ENCODE measurements at regions not wholly inside any gene's neighbourhood (a gene's known extent, or its start where the extent isn't known, plus 50 kb on each side); places are given as distances from the start of the nearest gene placed in this dataset.
A peak's percentile ranks its signal among the peaks of the same experiment; 100 is the strongest.

GRCh38 chr17:83203472-83204221 lies 124.2 kb downstream of the METRNL start:
- TF ChIP-seq NFIC (IDR thresholded peaks at IDR 0.05), result no peak
- TF ChIP-seq MAX (IDR thresholded peaks at IDR 0.05), result no peak
- TF ChIP-seq TAF1 (IDR thresholded peaks at IDR 0.05; ENCODE audit: low read depth), result no peak
- TF ChIP-seq CEBPB (IDR thresholded peaks at IDR 0.05), result no peak
- no peak for TF ChIP-seq CREB1 (IDR thresholded peaks at IDR 0.05; ENCODE audit: low read depth)
- no peak for TF ChIP-seq USF1 (IDR thresholded peaks at IDR 0.05)
- no peak for TF ChIP-seq EGR1 (IDR thresholded peaks at IDR 0.05)
- no peak for TF ChIP-seq REST (IDR thresholded peaks at IDR 0.05; ENCODE audit: low read depth)
- no peak for TF ChIP-seq ZBTB7A (IDR thresholded peaks at IDR 0.05; ENCODE audit: low read depth)
- TF ChIP-seq YY1 (IDR thresholded peaks at IDR 0.05; ENCODE audit: low read depth), result no peak
- TF ChIP-seq EP300 (IDR thresholded peaks at IDR 0.05; ENCODE audit: borderline replicate concordance), result no peak
- no peak for TF ChIP-seq RAD21 (IDR thresholded peaks at IDR 0.05; ENCODE audit: low read depth)
- no peak for TF ChIP-seq FOXM1 (IDR thresholded peaks at IDR 0.05; ENCODE audit: borderline replicate concordance, low read depth)
- TF ChIP-seq TCF12 (IDR thresholded peaks at IDR 0.05; ENCODE audit: low read depth), result no peak

GRCh38 chr17:83204230-83204725 lies 124.9 kb downstream of the METRNL start:
- TF ChIP-seq RAD21 (IDR thresholded peaks at IDR 0.05; ENCODE audit: low read depth) (no peak), EGR1 (IDR thresholded peaks at IDR 0.05) (no peak), NFIC (IDR thresholded peaks at IDR 0.05) (no peak)

GRCh38 chr17:83205387-83206035 lies 126.1 kb downstream of the METRNL start:
- TF ChIP-seq USF1 (IDR thresholded peaks at IDR 0.05) (peak; percentile 38; the same call in 1 of the 2 replicates), TCF12 (IDR thresholded peaks at IDR 0.05; ENCODE audit: low read depth) (peak; percentile 25; the same call in 1 of the 2 replicates), RAD21 (IDR thresholded peaks at IDR 0.05; ENCODE audit: low read depth) (peak; percentile 49), MAX (IDR thresholded peaks at IDR 0.05) (peak; percentile 57)
